PC-3 (cell line): ENCODE measurements at regions not wholly inside any gene's neighbourhood (a gene's known extent, or its start where the extent isn't known, plus 50 kb on each side); places are given as distances from the start of the nearest gene placed in this dataset.
"Not testable (repeated sequence)": the region's sequence is repeated elsewhere in the genome, so short reads cannot be mapped to it uniquely, and the experiment has no call there.

ENCODE experiments used
- ATAC-seq: fragments of 200-7000 bp; cut with Tn5 transposase; 2 replicates; pipeline ENCODE4 v1.9.1; 2020; ENCODE audit warnings: mild to moderate bottlenecking, moderate library complexity
- BruUV-seq: library from RNA; stranded (reverse); fragments of 400-500 nt; replicated peaks from 2 replicates; lab custom pipeline; 2021; lab: Mats Ljungman, UMichigan
- CTCF ChIA-PET: fragments of 300-600 bp; sonication (Branson Sonifier 250); formaldehyde crosslinking; loops from one replicate; lab custom pipeline; 2022; ENCODE audit warnings: antibody characterized with exemption; lab: Charles Lee
- POLR2A ChIA-PET: fragments of 300-600 bp; sonication (Branson Sonifier 250); formaldehyde crosslinking; loops from one replicate; lab custom pipeline; 2022; ENCODE audit warnings: antibody characterized with exemption; ENCODE audit not compliant: unreplicated experiment; lab: Charles Lee
- DNase-seq: peaks from one replicate; pipeline ENCODE4 v3.0.0-alpha.2; 2015
- H2AFZ ChIP-seq: fragments of 300-600 bp; sonication (generic); 2 replicates; pipeline ENCODE4 v1.6.0; 2016; ENCODE audit warnings: antibody characterized with exemption, low read length
- H3F3A ChIP-seq: fragments of 300-600 bp; sonication (generic); one replicate; pipeline ENCODE4 v1.6.0; 2017; ENCODE audit warnings: antibody characterized with exemption, low read length, control low read depth, mild to moderate bottlenecking; ENCODE audit not compliant: unreplicated experiment
- H3K27ac ChIP-seq: fragments of 300-600 bp; sonication (generic); 2 replicates; pipeline ENCODE4 v1.5.1; 2016; ENCODE audit warnings: mild to moderate bottlenecking, low read length
- H3K27me3 ChIP-seq: fragments of 300-600 bp; sonication (generic); 2 replicates; pipeline ENCODE4 v1.6.1; 2016; ENCODE audit warnings: low read length, mixed read lengths
- H3K36me3 ChIP-seq: fragments of 300-600 bp; sonication (generic); 2 replicates; pipeline ENCODE4 v1.6.1; 2016; ENCODE audit warnings: low read depth, mixed run types, low read length, mixed read lengths
- H3K4me1 ChIP-seq: fragments of 300-600 bp; sonication (generic); 2 replicates; pipeline ENCODE4 v1.5.1; 2016; ENCODE audit warnings: low read length; ENCODE audit not compliant: insufficient read depth
- H3K4me2 ChIP-seq: fragments of 300-600 bp; sonication (generic); 2 replicates; pipeline ENCODE4 v1.6.0; 2016; ENCODE audit warnings: low read length
- H3K4me3 ChIP-seq: fragments of 300-600 bp; sonication (generic); 2 replicates; pipeline ENCODE4 v1.5.1; 2016; ENCODE audit warnings: mild to moderate bottlenecking, low read length, mixed read lengths
- H3K79me2 ChIP-seq: fragments of 300-600 bp; sonication (generic); 2 replicates; pipeline ENCODE4 v1.6.1; 2017; ENCODE audit warnings: low read length, mixed read lengths
- H3K9ac ChIP-seq: fragments of 300-600 bp; sonication (generic); 2 replicates; pipeline ENCODE4 v1.6.0; 2016; ENCODE audit warnings: mild to moderate bottlenecking, low read length
- H3K9me2 ChIP-seq: fragments of 300-600 bp; sonication (generic); replicated peaks from 2 replicates; pipeline ENCODE4 v1.6.1; 2016; ENCODE audit warnings: mixed run types, low read length, mixed read lengths
- H3K9me3 ChIP-seq: fragments of 300-600 bp; sonication (generic); 2 replicates; pipeline ENCODE4 v1.6.1; 2016; ENCODE audit warnings: low read length, mixed read lengths
- H4K20me1 ChIP-seq: fragments of 300-600 bp; sonication (generic); 2 replicates; pipeline ENCODE4 v1.6.1; 2016; ENCODE audit warnings: low read length, mixed read lengths
- intact Hi-C: fragments of 100-400 bp; cut with micrococcal nuclease; formaldehyde crosslinking; loops from 2 replicates; pipeline ENCODE4 v1.9.0; 2023

DNA sequence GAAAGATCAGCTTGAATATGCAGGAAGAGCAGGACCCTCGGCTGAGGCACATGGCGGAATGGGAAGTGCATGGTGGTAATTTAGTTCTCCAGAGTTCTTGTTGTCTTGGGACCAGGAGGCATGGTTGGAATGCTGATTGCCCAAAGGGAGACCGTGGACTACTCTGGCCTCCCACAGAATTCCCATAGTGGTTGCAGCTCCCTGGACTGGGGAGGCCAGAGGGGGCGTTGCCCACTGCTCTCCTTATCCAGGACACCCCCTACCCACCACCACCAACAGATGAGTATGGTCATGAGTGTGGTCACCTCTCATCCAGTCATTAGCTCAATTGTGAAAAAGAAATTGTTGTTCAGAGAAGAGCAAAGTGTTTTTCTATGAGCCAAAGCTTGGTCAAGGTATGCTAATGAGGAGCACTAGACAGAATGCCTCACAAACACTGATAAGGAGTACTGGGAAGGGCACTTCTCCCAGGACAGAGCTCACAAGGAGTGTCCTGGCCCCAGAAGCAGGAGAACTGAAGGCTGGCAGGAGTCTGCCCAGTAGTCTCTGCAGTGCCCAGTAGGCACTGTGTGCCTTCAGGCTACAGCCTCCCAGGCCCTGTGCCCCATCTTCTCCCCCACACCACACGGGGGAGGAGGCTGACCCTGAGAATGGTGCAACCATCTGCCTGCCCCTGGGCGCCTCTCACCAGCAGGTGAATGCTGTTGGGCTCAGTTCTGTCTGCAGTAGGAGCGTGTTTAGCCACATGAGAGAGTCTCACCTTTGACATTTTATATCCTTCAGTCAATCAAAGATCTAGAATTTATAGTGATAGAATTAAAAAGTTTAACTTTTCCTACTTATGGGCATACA, 51.4 kb upstream of the NEK3 start:
- BruUV-seq = not testable (repeated sequence)

More for the DNA sequence above, 51.4 kb upstream of the NEK3 start:
- H3K4me1 ChIP-seq, H3K9me2 ChIP-seq, CTCF ChIA-PET, intact Hi-C loops, H3K36me3 ChIP-seq, H3K27me3 ChIP-seq, H4K20me1 ChIP-seq, H3K9me3 ChIP-seq, H3K79me2 ChIP-seq, H3K27ac ChIP-seq, DNase-seq, H3F3A ChIP-seq, H2AFZ ChIP-seq, POLR2A ChIA-PET, H3K9ac ChIP-seq, ATAC-seq, H3K4me3 ChIP-seq, H3K4me2 ChIP-seq: not testable (repeated sequence)
